PC-3 (cell line): ENCODE measurements at regions not wholly inside any gene's neighbourhood (a gene's known extent, or its start where the extent isn't known, plus 50 kb on each side); places are given as distances from the start of the nearest gene placed in this dataset.

ENCODE experiments used
- CTCF ChIP-seq: fragments of 300-600 bp; sonication (generic); conservative IDR thresholded peaks from 2 replicates; pipeline ENCODE4 v1.5.1; 2017; ENCODE audit warnings: antibody characterized with exemption, low read depth, mild to moderate bottlenecking, low read length
- EZH2 ChIP-seq: fragments of 300-600 bp; sonication (generic); IDR thresholded peaks from one replicate; pipeline ENCODE4 v1.6.1; 2017; ENCODE audit warnings: antibody characterized with exemption, mild to moderate bottlenecking, low read length; ENCODE audit not compliant: unreplicated experiment

GRCh38 chr14:87772854-87773253 lies 220.1 kb downstream of the GALC start:
- TF ChIP-seq EZH2 (no peak), CTCF (no peak)
